RPMI8226 (cell line): ENCODE measurements at regions not wholly inside any gene's neighbourhood (a gene's known extent, or its start where the extent isn't known, plus 50 kb on each side); places are given as distances from the start of the nearest gene placed in this dataset.
A peak's percentile ranks its signal among the peaks of the same experiment; 100 is the strongest.

Experiments
- DNase-seq: peaks from one replicate; pipeline ENCODE4 v3.0.0-alpha.2; 2015

DNA sequence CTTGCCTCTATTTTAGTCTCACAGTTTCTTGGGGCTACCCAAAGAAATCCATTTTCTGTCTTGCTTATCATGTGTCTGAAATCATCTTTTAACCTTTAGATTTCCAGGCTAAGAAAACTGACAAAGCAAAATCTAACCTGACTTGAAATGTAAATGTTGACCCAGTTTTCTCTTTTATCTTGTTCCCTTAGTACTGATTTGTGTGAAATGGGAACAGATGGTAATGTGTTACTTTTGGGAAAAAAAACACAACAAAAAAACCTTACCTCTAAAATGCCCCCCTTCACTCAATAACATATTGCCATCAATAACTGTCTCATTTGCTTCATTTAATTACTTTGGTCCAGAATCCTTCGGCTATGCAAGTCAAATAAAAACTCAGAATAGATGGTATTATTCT, 383.2 kb upstream of the DCN start:
- DNase-seq, result no peak

DNA sequence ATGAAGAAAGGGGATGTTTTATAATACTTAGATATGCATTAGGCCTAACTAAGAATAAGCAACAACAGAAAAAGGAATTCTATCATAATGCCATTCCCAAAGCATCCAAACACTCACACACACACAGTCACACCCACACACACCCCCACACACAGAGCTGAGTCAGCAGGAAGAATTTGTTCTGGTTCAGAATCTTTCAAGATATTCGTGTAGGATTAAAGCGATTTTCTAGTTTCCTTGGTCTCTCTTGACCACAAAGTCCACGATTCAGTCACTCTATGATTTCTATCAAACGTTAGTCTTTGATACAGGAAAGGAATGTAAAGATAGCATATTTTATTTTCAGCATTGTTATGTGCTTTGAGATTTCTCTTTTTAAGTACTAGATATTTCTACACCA, 382.6 kb upstream of the DCN start:
- no peak for DNase-seq

DNA sequence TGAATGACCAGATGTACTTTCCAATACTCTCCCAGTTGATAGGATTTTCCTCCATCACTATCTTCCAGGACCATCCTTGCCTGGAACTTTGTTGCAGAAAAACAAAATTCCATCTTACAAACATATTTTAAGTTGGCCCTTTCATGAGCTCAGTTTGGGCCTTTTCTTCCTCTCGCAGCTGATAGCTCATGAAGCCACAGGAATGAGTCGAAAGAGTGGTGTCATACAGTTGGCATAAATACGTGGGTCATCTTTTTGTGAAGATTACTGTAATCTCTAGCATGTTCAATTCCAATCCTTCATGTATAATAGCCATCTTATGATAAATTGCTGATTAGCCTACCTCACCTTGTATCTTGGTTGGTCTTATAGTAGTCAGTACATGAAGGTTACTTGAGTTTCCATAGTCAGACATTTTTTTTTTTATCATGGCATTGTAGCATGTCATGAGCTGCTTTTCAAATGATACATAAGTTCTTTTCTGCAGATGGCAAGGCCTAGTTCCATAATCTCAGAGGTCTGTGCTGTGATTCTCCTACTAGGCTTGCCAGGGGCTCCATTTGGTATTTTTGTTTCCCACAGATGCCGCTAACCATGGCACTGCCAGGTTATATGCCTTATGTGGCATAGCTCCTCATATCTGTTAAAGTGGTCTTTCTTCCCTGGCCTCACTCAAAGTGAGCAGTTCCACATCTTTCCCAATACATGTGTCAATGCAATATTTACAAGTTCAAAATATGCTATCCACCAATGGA, 380.6 kb upstream of the DCN start:
- no peak for DNase-seq

DNA sequence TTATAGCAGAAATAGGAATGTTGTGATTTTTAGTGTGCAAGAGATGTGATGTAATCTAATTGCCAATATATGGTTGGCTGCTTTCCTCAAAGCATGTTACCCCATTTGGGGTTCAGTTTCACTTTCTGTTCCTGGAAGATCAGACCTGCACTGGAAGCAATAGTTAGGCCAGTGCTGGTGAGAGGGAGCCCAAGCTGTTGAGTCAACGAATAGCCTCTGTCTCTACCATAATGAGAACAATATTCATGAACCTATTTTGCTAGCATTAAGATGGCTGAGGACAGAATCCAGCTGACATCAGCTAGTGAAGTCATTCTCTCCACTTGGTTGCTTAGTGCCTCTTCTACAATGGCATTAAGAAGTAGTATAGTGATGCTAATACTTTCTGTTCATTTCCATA, 379.9 kb upstream of the DCN start:
- peak; percentile 15 for DNase-seq

DNA sequence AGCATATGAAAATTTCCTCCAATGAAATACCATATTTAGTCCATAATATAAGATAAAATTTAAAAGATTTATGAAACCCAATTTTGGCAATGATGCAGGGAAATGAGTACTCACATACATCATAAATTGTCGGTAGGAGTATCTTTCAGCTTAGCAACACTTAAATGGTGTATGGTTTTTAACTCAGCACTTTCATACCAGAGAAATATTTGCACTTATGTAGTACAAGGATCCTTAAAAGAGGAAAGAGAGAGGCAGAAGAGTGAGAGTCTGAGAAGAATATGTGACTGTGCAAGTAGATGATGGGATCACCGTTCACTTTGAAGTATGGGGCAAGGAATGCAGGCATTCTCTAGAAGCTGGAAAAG, 379.3 kb upstream of the DCN start:
- DNase-seq, result no peak

DNA sequence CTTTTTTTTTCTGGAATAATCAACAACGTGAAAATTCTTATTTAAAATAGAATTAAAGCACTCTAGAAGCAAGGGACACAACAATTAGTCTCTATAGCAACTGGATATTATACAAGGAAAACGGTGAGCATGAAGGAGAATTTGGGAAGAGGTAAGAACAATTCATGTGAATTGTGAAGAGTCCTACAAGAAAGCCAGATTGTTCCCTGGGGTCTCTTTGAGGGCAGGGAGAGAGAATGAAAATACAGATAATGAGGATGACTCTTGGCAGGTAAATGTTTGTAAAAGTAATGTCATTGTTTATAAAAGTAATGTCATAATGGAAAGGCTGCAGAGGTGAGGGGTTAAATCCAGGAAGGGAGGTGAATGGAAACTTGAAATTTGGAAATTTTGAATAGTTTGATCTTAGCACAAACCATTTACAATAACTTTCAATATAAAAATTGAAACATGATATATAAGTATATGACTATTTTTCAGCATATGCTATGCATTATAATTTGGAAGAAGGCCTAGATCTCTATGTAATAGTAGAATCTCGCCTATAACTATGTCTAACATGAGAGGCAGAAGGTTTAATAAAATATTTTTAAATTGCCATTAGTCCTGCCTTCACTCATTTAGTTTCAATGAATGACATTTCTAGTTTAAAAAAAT, 378.8 kb upstream of the DCN start:
- no peak for DNase-seq

DNA sequence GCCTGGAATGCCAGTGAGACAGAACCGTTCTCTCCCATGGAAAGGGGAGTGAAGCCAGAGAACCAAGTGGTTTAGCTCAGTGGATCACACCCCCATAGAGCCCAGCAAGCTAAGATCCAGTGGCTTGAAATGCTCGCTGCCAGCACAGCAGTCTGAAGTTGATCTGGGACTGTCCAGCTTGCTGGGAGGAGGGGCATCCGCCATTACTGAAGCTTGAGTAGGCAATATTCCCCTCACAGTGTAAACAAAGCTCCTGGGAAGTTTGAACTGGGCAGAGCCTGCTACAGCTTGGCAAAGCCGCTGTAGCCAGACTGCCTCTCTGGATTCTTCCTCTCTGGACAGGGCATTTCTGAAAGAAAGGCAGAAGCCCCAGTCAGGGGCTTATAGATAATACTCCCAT, 374.3 kb upstream of the DCN start:
- no peak for DNase-seq

DNA sequence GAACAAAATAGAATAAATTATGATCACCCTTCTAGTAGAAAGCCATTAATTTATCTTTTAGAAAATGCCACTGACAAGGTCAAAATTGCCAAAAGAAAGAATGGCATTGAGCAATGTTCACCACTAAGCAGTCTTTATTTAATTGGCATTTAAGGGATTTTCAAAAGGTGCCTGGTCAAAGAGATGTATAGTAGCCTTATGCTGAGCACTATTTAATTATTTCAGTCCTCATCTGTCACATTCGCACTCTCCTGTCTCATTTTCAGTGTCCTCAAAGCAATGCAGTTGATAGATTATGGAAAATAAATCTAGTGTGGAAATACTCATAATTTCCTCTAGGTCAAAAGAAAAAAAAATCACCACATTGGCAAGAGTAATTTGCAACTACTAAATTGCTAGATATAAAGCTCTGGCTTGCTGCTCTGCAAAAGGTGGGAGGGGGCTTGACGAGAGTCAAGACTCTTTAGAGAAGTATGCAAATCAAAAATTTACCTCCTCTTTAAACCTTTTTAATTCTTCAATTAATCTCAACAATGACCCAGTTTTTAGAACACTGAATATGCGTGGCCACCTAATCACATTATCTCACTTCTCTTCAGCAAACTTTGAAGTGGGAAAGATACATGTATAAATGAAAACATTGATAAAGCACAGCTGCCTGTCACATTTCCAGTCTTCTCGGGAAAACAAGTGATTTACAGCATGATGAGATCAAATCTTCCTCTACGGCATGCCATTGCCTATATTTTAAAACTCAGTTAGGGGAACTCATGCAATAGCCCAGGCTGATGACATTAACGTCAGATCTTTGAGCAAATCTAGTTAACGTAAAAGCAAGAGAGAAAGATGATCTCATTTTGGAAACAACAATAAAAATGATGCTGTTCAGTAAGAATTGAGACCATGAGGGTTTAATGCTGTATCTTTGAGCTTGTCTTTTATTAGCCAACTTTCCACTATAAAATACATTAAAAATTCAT, 373.1 kb upstream of the DCN start:
- DNase-seq, result no peak

DNA sequence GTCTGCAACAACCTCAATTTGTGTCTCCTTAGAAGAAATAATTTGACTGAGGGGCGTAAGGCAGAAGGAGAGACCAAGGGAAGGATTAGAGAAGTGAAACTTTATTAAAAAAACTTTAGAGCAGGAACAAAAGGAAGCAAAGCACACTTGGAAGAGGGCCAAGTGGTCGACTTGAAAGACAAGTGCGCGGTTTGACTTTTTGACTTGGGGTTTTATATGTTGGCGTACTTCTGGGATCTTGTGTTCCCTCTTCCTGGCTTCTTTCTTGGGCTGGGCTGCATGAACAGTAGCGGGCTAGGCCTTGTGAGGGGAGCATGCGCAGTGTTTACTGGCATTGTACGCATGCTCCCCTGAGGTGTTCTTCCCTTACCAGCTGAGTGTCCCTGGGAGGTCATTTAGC, 369.3 kb upstream of the DCN start:
- peak; percentile 67 for DNase-seq

DNA sequence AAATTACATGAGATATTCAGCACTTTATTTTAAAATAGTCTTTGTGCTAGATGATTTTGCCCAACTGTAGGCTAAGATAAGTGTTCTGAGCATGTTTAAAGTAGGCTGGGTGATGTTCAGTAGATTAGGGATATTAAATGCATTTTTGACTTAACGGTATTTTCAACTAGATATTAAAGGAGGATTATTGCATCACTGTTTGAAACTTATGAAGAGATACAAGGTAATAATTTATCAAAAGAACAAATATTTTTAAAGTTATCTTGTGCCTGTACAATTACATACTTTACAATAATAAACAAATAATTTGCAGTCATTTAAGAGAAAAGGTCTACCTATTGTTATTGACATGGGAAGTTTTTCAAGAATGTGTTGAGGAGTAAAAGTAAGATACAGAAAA, 368.6 kb upstream of the DCN start:
- no peak for DNase-seq

DNA sequence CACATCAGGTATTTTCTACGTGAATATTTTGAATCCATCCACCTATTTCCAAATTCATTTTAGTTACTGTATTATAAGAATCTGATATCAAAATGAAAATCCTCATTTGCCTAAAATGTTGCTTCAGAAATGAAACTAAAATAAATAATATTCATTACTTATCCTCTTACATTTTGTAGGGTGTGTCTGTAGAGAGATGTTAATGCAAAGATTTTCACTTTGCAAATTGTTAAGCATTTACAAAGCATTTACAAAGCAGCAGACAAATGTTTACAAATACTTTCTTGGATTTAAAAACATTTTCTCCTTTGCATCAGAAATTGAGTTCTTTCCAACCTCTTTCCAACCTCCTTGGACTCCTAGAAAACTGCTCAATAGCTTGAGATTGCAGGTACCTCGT, 360.0 kb upstream of the DCN start:
- DNase-seq, result no peak

DNA sequence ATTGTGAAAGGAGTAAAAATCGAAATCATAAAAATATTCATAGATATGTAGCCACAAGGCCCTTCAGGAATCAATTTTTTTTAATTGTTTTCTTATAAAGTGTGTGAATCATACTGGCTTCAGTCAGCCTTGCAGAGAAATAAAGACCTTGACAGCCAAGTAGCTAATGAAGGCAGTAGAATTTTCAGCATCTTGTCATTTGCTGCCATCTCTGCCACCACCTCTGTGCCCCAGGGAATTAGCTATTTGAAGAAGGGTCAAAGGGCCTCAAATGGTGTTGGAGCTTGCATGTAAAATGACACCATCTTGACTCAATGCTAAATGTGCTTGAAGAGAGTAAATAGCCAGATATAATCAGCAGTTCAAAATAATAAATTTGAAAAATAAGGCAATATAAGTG, 359.4 kb upstream of the DCN start:
- no peak for DNase-seq

DNA sequence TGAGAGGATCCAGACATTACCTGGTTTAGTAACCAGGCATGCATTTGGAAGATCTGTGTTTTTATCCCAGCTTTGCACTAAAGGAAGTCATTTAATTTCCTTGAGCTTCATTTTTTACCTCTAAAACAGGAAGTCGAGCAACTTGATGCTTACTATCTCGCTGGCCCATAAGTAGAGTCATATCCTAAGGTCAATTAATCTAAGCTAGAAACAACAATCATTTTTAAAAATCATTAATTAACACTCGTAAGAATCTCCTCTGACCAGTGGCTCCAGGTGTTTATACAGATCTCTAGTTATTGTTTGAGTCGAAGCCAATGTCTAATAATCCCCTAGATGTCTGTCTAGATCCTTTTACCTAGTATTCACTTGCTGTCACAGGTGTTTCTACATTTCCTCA, 355.8 kb upstream of the DCN start:
- DNase-seq, result no peak

DNA sequence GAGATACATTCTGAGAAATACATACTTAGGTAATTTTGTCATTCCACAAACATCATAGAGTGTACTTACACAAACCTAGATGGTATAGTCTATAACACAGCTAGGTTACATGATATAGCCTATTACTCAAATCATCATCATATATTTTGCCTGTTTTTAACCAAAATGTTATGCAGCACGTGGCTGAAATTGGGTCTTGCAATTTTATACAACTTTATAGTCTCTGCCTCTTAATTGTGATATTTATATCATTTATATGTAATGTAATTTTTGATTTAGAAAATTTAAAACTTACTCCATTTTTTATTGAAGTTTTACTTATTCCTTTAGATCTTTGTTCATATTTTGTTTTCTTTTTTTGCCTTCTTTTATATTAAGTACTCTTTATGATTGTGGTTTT, 350.7 kb upstream of the DCN start:
- DNase-seq, result no peak

DNA sequence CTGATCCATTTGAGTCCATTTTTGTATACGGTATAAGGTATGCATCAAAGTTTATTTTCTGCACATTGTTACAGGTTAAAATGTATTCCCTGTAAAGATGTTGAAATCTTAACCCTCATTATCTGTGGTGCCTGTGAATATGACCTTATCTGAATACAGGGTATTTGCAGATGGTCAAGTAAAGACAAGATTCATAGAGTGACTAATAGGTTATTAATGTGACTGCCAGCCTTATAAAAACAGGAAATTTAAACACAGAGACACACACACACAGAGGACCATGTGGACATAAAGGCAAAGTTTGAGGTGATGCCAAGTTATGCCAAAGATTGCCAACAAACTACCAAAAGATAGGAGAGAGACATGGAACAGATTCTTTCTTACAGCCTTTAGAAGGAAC, 347.2 kb upstream of the DCN start:
- no peak for DNase-seq

DNA sequence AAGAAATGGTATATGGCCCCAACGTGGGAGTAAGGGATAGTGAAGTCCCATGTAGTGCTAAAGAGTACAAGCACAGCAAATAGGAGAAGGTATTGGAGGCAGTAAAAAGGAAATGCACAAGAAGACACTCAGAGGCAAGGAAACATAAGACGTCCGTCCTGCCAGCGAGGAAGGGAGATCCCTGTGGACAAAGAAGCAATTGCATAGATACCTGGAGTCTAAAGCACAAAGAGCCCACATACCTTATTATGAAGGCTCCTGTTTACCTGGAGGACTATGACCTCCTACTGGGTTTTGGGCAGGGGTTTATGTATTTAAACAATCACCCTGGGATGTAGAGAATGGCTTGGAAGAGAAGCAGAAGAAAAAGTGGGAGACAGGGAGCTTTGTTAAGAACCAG, 341.2 kb upstream of the DCN start:
- DNase-seq, result no peak

DNA sequence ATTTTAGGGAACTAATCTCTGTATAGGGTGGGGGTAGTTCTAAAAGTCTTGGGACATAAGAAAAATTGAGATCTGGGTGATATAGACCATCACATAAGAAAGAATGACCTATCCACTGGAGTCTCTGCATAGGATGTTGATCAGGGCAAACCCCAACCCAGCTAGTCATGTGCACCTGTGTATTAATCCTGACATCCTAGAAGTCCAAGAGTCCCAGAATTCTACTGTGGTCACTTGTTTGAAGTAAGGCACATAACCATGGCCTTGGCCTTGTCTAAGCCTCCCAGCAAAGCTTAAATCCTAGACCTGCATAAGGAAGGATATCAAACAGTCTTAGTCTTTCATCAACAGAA, 334.1 kb upstream of the DCN start:
- DNase-seq, result no peak

DNA sequence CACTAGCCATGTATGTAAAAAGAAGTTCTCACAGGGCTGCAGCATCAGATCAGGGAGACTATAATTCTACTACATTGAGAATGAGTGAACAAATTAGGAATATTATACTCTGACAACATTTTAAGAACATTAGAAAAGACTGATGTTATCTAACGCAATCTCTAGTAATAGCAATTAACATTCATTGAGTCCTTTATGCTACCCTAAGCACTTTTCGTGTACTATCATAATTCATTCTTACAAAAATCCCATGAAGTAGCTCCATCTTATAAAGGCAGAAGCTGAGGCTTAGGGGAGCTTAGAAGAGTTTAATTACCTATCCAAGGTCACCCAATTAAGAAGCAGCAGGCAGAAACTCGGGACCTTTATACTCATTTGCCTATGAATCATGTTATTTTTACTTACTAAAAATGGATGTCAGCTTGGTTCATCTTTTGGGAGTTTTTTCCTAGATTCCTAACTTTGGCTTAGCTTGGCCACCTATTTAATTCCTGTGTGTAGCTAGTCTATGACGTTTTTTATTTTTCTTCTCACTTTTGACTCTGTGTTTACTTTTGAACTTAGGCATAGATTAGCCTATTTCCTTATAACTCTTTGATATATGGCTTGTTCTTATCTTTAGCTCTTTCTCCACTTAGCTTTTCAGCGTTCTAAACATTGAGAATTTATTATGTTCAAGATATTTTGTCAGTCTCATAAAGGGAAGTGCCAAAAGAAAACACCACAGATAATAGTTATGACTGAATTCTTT, 333.5 kb upstream of the DCN start:
- DNase-seq, result no peak

DNA sequence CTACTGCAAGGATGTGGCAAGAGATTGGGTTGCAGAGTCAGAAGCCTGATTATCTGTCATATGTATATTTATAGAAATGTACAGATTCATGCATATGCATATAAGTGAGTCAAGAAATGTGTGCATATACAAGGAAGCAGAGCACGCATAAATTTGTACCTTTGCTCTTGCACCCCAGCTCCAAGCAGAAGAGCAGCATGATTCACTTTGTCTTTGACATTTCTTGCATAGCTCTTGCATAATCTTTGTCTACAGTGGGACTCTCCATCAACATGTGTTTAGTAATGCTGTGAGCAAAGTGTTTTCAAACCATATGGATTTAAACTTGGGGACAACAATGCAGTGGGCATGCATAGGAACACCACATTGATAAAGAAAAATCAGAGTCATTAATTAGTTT, 330.7 kb upstream of the DCN start:
- no peak for DNase-seq

DNA sequence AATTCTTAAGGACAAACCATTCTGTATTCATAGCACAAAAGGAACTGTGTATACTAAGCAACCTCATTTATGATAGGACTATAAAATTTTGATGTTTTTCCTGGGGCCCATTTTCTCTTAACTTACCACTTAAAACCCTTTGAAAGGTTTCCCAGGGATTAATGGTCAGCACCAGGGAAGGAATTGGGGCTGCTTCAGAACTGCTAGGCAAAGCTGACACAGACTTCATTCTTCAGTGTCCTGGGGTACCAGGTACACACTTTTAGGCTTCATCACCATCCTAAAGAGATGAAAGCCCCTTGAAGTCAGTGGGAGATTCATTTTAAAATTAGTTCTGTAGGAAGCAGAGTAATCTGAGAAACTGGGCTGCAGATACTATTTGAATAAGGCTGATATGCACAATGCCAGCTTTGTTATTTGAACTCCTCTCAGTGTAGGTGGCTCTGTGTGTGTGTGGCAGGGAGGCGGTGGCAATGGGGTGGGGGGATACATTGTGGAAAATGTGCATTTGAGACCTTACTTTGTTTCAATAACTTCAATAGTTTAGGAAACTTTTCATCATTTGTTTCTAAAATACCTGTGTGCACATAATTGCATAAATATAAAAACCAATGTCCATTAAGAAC, 329.3 kb upstream of the DCN start:
- no peak for DNase-seq

DNA sequence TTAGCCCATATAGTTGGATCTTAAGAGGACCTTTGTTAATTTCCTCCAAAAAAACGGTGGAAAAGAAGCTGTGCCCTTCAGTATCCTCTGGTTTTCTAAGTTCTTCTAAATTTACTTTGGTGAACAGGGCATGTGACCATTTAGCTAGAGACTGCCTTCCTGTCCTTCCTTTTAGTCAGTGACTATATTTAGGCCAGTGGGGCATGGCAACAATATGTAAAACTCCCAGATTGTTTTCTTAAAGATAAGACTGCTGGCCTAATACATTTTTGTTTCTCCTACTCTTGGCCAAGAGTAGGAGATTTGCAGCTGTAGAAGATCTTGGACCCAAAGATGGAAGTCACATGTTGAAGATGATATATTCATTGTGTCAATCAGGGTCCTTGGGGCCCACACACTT, 325.1 kb upstream of the DCN start:
- no peak for DNase-seq

DNA sequence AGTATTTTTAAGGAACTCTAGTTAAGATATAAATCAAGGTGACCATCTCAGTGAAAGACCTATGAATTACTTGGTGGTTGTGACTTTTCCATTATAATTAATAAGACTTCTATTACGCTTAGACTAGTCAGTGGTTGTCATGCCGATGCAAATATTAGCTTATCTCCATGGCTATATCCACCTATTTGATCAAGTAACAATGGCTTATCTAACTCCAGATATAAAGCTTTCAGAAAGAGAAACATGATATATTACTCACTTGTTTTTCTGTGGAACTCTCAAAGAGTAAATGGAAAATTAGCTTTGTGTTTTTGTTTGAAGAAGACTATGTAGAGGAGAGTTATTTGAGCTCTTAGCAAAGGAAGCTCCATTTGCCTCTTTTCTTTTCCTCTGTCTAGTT, 323.8 kb upstream of the DCN start:
- no peak for DNase-seq

DNA sequence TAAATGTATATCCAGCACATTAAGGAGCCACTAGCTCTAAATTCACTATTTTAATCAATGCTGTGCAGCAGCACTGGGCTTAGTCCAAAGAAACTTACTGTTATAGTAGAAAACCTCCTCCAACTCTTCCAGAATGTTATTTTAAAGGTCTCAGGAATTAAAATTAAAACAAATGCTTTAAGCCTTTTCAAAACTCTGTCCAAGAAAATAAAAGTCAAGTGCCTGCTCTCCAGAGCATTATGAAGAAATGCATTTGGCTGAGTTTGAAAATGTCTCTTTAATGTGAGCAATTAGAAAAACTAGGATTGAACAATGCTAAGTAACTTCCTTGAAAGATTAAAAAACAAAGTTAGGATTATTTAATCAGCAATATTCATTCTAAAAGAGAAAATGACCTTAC, 322.4 kb upstream of the DCN start:
- no peak for DNase-seq
